T follicular helper cell (primary cell): ENCODE measurements at regions not wholly inside any gene's neighbourhood (a gene's known extent, or its start where the extent isn't known, plus 50 kb on each side); places are given as distances from the start of the nearest gene placed in this dataset.
"Not testable (repeated sequence)": the region's sequence is repeated elsewhere in the genome, so short reads cannot be mapped to it uniquely, and the experiment has no call there.

ENCODE experiments used
- DNase-seq: peaks from one replicate; pipeline ENCODE4 v3.0.0-alpha.2; 2020; ENCODE audit warnings: low read depth

DNA sequence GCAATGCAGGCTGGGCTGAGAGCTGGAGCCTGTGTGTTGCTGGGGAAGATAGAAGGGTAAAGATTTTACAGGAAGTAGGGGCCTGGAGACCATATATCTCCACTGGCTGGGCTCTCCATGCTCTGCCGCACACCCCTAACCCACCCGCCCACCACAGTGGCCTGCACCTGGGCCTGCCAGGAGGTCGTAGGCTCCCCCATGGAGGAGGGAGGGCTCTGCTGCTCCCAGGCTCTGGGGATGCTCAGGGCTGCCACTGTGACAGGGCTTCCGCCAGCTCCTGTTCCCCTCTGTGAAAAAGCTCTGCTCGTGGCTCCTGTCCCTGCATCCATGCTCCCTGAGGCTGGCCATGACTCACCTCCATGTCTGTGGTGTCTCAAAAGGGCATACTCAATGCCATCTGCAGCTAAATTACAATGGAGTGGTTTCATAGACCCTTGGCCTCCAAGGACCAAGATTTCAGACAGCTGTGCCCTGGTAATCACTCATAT is 106.0 kb downstream of the CXCL12 start:
- no peak for DNase-seq

DNA sequence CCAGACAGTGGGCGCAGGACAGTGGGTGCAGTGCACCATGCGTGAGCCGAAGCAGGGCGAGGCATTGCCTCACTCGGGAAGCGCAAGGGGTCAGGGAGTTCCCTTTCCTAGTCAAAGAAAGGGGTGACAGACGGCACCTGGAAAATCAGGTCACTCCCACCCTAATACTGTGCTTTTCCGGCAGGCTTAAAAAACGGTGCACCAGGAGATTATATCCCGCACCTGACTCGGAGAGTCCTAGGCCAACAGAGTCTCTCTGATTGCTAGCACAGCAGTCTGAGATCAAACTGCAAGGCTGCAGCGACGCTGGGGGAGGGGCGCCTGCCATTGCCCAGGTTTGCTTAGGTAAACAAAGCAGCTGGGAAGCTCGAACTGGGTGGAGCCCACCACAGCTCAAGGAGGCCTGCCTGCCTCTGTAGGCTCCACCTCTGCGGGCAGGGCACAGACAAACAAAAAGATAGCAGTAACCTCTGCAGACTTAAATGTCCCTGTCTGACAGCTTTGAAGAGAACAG is 116.4 kb downstream of the CXCL12 start:
- DNase-seq, result not testable (repeated sequence)

DNA sequence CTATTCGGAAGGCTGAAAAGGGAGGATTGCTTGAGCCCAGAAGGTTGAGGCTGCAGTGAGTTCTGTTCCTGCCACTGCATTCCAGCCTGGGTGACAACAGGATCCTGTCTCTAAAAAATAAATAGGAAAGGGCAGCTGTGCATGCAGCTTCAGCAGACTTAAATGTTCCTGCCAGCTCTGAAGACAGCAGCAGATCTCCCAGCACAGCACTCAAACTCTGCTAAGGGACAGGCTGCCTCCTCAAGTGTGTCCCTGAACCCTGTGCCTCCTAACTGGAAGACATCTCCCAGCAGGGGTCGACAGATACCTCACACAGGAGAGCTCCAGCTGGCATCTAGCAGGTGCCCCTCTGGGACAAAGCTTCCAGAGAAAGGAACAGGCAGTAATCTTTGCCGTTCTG is 117.9 kb downstream of the CXCL12 start:
- DNase-seq, result no peak

DNA sequence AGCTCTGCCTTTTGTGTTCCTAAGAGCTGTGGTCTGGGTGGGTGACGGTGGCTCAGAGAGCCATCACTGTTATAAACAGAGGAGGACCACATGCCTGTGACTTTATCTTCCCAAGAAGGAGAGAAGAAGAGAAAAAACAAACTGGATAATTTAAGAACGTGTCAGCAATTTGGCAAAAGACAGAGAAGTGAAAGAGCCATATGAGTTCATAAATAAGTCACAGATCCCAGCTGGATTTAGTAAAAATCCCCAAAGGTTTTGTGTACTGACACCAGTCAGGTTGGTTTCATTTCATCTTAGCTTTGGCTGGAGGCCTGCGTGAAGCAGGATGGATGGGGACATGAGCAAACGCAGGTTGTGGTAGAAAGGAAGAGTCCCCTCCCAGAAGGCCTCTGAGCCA is 120.7 kb downstream of the CXCL12 start:
- DNase-seq, result no peak

DNA sequence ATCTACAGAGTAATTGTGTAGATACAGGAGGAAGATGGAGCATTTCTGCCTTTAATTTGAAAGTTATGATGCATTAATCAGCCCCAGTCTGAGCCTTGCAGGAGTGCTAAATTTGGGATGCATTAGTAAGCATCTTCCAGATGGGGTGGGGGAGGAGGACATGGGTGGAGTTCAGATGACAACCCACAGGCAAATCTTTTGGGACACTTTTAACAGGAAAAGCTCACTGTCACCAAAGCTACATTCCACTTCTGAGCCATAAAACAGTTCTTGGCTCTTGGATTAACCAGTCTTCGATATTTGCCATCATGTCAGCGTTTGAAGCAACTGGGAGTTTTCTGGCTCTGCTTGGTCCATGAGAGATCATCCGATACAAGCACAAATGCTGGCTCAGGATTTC is 121.1 kb downstream of the CXCL12 start:
- DNase-seq, result no peak

DNA sequence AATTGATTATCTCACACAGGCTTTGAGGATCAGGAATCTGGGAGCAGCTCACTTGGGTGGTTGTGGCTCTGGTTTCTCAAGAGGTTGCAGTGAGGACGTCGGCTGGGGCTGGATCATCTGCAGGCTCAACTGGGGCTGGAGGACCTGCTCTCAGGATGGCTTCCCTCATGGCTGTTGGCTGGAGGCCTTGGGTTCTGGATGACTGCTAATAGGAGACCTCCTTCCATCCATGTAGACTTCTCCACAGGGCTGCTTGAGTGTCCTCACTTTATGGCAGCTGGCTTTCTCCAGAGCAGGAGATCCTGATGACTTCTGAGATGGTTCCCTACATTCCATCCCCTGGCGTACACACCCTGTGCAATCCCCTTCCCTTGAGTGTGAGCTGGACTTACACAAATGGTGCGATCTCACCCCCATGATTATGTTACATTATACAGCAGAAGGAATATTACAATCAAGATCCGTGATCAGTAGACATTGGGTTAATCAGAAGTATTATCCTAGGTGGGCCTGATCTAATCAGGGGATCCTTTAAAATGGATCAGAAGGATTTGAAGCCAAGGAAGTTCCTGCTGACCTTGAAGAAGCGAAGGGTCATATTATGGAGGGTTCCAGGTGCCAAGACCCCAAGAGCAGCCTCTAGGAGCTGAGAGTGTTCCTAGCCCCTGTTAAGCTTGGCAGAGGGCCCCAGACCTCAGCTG is 122.2 kb downstream of the CXCL12 start:
- no peak for DNase-seq

DNA sequence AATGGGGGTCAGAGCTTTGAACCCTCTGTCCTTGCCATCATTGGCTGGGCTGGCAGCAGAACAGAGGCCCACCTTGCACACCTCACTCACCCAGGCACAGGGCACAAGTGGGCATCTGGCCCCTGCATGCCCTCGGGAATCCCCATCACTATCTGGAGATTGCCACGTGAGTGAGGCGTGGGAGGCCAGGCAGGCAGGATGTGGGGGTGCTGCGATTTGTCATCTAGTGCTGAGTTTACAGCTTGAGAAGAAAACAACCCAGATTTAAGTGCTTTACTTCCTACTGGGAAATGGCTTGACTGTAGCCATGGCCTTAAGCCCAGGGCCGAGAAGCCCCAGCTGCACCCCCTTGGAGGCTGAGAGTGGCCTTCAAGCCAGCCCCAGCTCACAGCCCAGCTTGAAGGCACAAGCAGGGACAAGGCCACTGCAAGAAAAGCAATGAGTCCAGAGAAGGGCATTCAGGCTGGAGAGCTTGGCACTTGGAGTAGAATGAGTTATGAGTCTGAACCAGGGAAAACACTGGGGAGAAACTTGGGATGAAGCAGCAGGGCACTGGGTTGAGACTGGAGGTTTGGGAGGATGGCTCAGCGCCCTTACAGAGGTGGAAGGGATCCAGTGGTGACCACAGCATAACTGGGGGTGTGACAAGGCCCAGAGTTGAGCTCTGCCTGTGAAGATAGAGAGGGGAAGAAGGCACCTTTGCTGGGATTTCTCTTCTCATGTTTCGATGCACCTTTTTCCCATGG is 123.0 kb downstream of the CXCL12 start:
- no peak for DNase-seq

DNA sequence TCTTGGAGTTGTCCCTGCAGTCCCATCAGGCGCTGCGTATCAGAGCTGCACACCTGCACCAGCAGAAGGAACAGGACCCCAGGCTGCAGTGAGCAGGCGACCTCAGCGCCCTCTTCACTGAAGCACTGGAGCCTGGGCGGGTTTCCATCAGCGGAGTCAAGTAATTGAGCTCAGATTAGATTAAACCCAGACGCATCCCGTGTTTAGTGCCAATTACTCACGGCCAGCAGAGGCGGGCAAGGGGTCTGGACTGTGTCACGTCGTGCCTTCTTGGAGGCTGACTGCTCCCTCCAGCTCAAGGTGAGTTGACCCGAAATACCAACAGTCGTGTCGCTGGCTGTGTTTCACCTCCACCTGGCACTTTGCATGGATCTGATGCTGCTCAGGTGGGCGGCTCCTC is 123.6 kb downstream of the CXCL12 start:
- DNase-seq, result no peak

DNA sequence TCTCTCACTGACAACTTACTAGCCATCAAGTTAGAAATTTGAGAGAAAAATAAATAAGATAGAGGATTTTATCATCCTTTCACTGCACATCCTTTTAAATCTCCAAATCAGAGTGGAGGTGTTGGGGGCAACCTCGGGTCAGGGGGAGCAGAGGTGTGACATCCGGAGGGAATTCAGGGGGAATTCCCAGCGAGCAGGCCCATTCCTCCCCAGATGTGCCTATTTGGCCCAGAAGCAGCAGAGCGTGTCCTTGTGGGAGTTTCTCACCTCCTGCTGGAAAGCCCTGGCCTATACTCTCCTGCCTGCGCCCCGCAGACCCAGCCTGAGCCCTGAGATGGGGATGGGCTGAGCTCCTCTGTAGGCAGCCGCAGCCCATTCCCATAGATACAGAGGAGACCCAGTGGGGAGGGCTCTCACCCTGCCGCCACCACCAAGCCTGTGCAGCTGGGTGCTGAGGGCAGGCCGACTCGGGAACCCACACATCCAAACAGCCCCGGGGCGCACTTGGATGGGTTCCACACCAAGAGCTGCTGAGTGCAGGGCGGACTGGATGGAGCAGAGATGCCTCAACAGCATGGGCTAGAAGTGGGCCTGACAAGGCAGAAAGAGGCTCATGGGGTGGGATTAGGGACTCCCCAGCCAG is 124.5 kb downstream of the CXCL12 start:
- no peak for DNase-seq

DNA sequence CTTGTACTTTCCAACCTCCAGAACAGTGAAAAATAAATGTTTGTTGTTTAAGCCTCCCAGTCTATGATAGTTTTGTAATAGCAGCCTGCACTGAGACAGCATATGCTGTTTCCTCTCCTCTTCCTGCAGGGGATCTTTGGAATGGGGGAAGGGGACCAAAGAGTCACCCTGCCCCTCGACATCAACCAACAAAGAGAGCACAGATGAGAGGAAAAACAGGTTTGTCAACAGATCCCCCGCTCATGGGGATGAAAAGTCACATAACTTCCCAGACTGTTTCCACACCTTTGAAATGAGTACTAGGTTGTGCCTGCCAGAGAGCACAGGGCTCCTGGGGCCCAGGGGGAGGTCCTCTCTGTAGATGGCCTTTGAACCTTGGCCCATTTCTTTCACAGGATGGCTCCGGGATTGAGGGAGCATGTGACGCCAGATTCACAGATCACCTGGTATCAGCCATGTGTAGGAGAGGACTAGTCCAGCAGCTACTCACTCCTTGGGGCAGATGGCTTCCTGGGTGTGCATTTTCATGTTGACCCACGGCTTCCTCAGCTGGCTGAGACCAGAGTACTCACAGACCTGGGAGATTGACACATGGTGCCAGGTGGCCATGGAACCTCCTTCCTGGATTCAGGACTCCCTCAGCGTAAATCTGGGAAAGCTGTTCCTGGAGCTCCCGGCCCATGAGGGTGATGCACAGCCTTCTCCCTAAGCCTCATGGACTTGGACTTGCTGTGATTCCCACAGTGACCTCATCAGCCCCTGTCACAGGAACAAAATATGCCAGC is 125.6 kb downstream of the CXCL12 start:
- DNase-seq, result no peak

DNA sequence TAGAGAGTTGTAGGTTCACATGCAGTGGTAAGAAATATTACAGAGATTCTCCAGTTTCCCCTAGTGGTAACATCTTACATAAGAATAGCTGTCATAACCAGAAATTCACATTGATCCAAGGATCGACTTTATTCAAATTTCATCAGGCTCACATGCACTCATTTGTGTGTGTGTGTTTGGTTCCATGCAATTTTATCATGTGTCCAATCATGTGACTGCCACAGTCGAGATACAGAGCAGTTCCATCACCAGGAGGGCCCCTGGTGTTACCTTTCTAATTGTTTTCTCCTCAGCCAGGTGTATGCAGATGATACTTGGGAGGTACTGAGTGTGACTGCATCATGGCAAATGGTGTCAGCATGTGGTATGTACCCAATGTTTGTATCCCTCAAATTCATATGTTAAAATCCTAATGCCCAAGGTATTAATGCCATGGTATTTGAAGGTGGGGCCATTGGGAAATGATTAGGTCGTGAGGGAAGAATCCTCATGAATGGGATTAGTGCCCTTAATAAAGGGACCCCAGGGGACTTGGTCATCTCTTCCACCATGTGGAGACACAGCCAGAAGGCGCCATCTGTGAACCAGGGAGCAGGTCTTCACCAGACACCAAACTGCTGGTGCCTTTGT is 126.3 kb downstream of the CXCL12 start:
- DNase-seq, result no peak

DNA sequence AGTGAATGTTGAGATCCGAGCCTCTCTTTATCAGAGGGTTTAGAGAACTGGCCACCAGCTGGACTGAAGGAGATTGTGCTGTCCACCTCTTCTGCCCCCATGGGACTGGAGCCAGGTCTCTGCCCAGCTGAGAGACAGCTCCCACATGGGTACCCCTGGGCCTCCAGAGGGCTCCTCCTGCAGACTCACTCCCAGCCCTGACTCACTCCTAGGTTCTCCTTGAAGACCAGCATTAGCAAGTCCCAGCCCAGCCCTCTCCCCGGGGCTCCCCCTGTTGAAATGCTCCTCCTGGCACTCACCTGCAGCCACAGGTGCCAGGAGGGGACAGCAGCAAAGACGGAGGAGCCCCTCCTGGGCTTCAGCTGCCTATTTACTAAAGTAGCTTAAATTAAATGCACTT is 126.9 kb downstream of the CXCL12 start:
- no peak for DNase-seq

DNA sequence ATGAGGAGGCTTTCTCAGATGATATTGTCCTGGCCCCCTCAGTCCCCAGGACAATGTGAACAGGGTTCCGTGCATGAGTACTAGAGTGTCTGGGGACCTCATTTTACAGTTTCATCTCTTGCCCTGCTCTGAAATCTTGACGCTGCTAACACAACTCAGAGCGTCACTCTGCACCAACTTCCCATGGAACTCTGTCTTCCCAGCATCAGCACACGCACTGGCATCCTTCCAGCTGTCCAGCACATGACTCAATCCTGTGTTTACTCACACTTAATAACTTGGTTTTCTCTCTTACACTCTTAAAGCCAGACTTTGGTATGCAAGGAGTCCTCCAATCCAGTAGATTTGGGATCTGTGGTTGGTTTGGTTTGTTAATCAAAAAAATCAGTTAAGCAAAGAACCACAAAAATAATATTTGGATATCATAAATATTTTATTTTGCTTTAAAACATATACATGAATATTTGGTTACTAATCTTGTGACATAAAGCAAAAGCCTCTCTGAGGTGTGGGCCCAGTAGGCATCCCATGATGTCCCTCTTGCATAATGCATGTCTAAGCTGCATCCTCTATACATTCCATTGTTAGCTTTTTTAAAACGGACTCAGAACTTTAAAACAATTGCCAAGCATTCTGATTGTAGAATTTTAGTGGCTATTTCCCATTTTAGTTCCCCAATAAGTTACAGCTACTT is 131.0 kb downstream of the CXCL12 start:
- DNase-seq, result no peak

DNA sequence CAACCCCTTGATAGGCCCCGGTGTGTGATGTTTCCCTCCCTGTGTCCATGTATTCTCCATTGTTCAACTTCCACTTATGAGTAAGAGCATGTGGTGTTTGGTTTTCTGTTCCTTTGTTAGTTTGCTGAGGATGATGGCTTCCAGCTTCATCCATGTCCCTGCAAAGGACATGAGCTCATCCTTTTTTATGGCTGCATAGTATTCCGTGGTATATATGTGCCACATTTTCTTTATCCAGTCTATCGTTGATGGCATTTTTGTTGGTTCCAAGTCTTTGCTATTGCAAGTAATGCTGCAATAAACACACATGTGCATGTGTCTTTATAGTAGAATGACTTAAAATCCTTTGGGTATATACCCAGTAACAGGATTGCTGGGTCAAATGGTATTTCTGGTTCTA is 132.3 kb downstream of the CXCL12 start:
- not testable (repeated sequence) for DNase-seq

DNA sequence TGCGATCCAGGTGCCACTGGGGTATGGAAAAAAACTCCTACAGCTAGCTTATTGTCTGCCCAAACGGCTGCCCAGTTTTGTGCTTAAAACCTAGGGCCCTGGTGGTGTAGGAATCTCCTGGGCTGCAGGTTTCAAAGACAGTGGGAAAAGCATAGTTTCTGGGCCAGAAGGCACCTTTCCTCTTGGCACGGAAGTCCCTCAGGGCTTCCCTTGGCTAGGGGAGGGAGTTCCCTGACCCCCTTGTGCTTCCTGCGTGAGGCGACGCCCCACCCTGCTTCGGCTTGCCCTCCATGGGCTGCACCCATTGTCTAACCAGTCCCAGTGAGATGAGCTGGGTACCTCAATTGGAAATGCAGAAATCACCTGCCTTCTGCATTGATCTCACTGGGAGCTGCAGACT is 135.0 kb downstream of the CXCL12 start:
- DNase-seq, result not testable (repeated sequence)

DNA sequence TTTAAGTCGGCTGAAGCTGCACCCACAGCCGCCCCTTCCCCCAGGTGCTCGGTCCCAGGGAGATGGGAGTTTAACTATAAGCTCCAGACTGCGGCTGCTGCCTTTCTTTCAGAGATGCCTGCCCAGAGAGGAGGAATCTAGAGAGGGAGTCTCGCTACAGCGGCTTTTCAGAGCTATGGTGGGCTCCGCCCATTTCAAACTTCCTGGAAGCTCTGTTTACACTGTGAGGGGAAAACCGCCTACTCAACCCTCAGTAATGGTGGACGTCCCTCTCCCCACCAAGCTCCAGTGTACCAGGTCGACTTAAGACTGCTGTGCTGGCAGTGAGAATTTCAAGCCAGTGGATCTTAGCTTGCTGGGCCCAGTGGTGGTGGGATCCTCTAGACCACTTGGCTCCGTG is 135.4 kb downstream of the CXCL12 start:
- no peak for DNase-seq

DNA sequence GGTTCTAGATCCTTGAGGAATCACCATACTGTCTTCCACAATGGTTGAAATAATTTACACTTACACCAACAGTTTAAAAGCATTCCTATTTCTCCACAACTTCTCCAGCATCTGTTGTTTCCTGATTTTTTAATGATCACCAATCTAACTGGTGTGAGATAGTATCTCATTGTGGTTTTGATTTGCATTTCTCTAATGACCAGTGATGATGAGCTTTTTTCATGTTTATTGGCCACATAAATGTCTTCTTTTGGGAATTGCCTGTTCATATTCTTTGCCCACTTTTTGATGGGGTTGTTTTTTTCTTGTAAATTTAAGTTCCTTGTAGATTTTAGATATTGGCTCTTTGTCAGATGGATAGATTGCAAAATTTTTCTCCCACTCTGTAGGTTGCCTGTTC is 138.2 kb downstream of the CXCL12 start:
- DNase-seq, result not testable (repeated sequence)

DNA sequence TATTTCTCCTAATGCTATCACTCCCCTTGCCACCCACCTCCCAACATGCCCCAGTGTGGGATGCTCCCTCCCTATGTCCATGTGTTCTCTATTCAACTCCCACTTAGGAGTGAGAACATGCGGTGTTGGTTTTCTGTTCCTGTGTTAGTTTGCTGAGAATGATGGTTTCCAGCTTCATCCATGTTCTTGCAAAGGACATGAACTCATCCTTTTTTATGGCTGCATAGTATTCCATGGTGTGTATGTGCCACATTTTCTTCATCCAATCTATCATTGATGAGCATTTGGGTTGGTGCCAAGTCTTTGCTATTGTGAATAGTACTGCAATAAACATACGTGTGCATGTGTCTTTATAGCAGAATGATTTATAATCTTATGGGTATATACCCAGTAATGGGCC is 138.6 kb downstream of the CXCL12 start:
- not testable (repeated sequence) for DNase-seq

DNA sequence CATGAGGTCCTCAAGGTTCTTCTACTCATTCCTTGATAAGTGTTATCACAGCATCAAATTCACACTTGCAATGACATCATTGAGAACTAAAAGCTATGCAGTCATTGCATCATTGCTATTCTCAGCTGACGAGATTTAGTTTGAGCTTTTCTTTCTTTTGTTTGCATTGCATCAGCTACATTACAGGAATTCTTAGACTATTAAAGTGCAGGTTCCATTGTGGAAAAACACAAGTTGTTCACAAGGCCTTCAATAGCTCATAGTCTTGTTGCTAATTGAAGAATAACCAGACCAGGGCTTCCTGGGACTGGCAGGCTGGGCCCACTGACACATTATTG is 139.3 kb downstream of the CXCL12 start:
- DNase-seq, result no peak

DNA sequence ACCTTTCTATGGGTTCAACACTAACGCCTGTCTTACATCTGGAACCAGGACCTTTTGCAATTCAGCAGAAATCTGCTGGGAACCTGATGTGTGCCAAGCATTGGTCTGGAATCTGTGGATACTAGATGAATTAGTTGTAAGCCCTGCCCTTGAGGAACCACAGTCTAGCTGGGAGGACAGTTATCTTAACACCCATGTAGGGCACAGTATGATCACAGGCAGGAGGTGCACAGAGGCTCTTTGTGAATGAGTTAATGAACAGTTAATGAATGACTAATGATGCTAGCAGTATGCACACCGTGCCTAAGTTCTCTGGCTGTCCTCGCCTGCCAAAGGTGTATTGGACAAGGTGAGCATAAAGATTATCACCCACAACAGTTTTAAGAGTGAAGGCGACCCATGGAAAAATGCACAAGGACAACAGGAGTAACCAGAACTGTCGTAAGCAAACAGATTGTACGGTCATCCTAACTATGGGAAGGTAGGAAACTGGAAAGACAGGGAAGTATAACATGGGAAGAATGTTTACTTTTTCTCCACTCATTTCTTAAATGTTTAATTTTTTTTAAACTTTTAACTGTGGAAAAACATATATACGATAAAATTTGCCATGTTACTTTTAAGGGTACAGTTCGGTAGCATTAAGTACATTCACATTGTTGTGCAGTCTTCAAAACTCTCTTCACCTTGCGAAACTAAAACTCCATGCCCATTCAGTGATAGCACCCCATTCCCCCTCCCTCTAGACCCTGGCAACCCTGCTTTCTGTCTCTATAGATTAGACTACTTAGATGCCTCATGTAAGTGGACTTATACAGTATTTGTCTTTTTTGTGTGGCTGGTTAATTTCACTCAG is 139.9 kb downstream of the CXCL12 start:
- DNase-seq, result no peak
